ENCODE measurements at regions not wholly inside any gene's neighbourhood (a gene's known extent, or its start where the extent isn't known, plus 50 kb on each side); places are given as distances from the start of the nearest gene placed in this dataset.

- H3K9me3 Mint-ChIP-seq (ENCODE audit: unreplicated experiment): no peaks in the 10 kb centered on the region
- no peaks in the 10 kb centered on the region for H3K36me3 Mint-ChIP-seq (ENCODE audit: unreplicated experiment)
- DNase-seq: peak; percentile 27
- no peaks in the 10 kb centered on the region for H3K27me3 Mint-ChIP-seq (ENCODE audit: unreplicated experiment)
- TF ChIP-seq CTCF (IDR thresholded peaks at IDR 0.05; ENCODE audit: partially characterized antibody, unreplicated experiment): no peak
- no peak overlapping the region for H3K4me3 Mint-ChIP-seq (ENCODE audit: unreplicated experiment)
- peaks cover 8% of the 10 kb centered on the region for H3K4me1 Mint-ChIP-seq (ENCODE audit: low read depth, unreplicated experiment)
- peak overlapping the region; percentile 53 for H3K27ac Mint-ChIP-seq (ENCODE audit: unreplicated experiment)
These were observed 483.2 kb downstream of the EFNB2 start for GRCh38 chr13:106052200-106052767.

- Mint-ChIP-seq H3K36me3 (ENCODE audit: unreplicated experiment) (no peaks in the 10 kb centered on the region), H3K9me3 (ENCODE audit: unreplicated experiment) (no peaks in the 10 kb centered on the region), H3K27ac (ENCODE audit: unreplicated experiment) (no peak overlapping the region), H3K27me3 (ENCODE audit: unreplicated experiment) (no peaks in the 10 kb centered on the region), H3K4me3 (ENCODE audit: unreplicated experiment) (no peak overlapping the region), H3K4me1 (ENCODE audit: low read depth, unreplicated experiment) (peaks cover 5% of the 10 kb centered on the region)
- no peak for TF ChIP-seq CTCF (IDR thresholded peaks at IDR 0.05; ENCODE audit: partially characterized antibody, unreplicated experiment)
- no peak for DNase-seq
These were observed 486.3 kb downstream of the EFNB2 start for GRCh38 chr13:106049171-106049570.

- Mint-ChIP-seq H3K4me1 (ENCODE audit: low read depth, unreplicated experiment) (peaks cover 11% of the 10 kb centered on the region), H3K9me3 (ENCODE audit: unreplicated experiment) (no peaks in the 10 kb centered on the region), H3K4me3 (ENCODE audit: unreplicated experiment) (no peak overlapping the region), H3K36me3 (ENCODE audit: unreplicated experiment) (no peaks in the 10 kb centered on the region), H3K27ac (ENCODE audit: unreplicated experiment) (no peak overlapping the region), H3K27me3 (ENCODE audit: unreplicated experiment) (no peaks in the 10 kb centered on the region)
- DNase-seq: no peak
- TF ChIP-seq CTCF (IDR thresholded peaks at IDR 0.05; ENCODE audit: partially characterized antibody, unreplicated experiment): no peak
These were observed 487.1 kb downstream of the EFNB2 start for GRCh38 chr13:106048386-106048785.

- Mint-ChIP-seq H3K27me3 (ENCODE audit: unreplicated experiment) (no peaks in the 10 kb centered on the region), H3K4me3 (ENCODE audit: unreplicated experiment) (no peak overlapping the region), H3K4me1 (ENCODE audit: low read depth, unreplicated experiment) (peaks cover 11% of the 10 kb centered on the region), H3K9me3 (ENCODE audit: unreplicated experiment) (no peaks in the 10 kb centered on the region), H3K36me3 (ENCODE audit: unreplicated experiment) (no peaks in the 10 kb centered on the region), H3K27ac (ENCODE audit: unreplicated experiment) (no peak overlapping the region)
- no peak for DNase-seq
- TF ChIP-seq CTCF (IDR thresholded peaks at IDR 0.05; ENCODE audit: partially characterized antibody, unreplicated experiment): no peak
These were observed 487.6 kb downstream of the EFNB2 start for GRCh38 chr13:106047859-106048258.

GRCh38 chr13:106042996-106043581, 492.4 kb downstream of the EFNB2 start:
- H3K4me3 Mint-ChIP-seq (ENCODE audit: unreplicated experiment): no peak overlapping the region
- H3K4me1 Mint-ChIP-seq (ENCODE audit: low read depth, unreplicated experiment): peaks cover 6% of the 10 kb centered on the region
- DNase-seq: no peak
- H3K9me3 Mint-ChIP-seq (ENCODE audit: unreplicated experiment): no peaks in the 10 kb centered on the region
- H3K27ac Mint-ChIP-seq (ENCODE audit: unreplicated experiment): no peak overlapping the region
- peaks cover 5% of the 10 kb centered on the region for H3K36me3 Mint-ChIP-seq (ENCODE audit: unreplicated experiment)
- no peak for TF ChIP-seq CTCF (IDR thresholded peaks at IDR 0.05; ENCODE audit: partially characterized antibody, unreplicated experiment)
- H3K27me3 Mint-ChIP-seq (ENCODE audit: unreplicated experiment): no peaks in the 10 kb centered on the region
